LNCAP (cell line): ENCODE measurements at regions not wholly inside any gene's neighbourhood (a gene's known extent, or its start where the extent isn't known, plus 50 kb on each side); places are given as distances from the start of the nearest gene placed in this dataset.

Experiments used
- CTCF ChIP-seq: fragments of 450-650 bp; IDR thresholded peaks from 2 replicates; pipeline ENCODE4 v1.5.1; 2017; ENCODE audit warnings: mild to moderate bottlenecking

DNA sequence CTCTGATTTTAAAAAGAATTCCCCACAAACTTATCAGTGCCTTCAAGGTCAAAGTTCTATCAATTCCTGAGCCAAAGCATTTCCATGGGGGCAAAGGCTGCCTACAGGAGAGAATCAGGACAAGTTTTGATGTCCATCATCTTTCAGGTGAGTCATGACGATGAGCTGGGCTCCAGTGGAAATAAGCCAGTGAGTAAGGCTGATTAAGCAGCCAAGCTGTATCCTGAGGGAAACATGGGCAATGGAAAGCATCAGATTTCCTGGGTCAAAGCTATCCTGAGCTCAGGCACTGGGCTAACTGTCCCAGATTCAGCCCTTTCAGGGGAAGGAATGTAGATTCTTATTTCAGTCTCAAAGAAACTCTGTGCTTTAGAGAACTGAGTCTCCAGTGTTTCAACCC, 377.4 kb downstream of the CD109 start:
- TF ChIP-seq CTCF = no peak

DNA sequence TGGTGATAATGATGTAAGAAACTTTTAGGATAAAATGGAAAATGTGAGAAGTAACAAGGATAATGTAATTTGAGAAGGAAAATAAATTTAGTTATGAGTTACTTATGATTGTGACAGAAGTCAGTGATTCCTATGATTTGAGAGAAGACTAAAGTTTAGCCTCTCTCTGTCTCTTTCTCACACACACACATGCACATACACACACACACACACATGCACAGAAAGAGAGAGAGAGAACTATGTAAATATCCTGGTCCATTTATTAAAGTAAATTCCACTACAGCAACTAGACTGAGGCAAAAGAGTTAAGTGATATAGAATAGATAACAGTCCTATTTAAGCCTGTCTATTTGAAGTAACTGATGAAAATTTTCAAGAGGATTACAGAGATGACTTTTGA, 375.2 kb downstream of the CD109 start:
- TF ChIP-seq CTCF = no peak

- TF ChIP-seq CTCF = no peak
Observed at GRCh38 chr6:74070711-74071110, 374.7 kb downstream of the CD109 start.

DNA sequence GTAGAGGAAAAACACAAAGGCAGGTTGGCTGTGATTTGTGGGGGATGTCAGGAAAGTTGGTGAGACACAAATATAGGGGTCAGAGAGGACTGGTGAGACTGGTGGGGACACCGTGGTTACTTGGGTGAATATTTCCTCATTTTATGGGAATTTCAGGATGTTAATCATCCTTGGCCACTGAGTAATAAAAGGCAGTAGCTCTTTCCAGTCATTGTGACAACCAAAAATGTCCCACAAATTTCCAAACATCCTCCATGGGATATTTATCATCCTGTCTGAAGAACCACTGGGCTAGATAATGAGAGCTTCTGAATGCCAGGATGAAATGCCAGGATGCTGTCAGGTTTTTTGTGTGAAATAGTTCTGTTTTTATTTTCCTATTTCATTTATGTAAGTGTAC, 374.1 kb downstream of the CD109 start:
- TF ChIP-seq CTCF = no peak

- TF ChIP-seq CTCF = no peak
Observed at GRCh38 chr6:74069089-74069581, 373.1 kb downstream of the CD109 start.

- no peak for TF ChIP-seq CTCF
Observed at GRCh38 chr6:74066168-74066871, 370.3 kb downstream of the CD109 start.

DNA sequence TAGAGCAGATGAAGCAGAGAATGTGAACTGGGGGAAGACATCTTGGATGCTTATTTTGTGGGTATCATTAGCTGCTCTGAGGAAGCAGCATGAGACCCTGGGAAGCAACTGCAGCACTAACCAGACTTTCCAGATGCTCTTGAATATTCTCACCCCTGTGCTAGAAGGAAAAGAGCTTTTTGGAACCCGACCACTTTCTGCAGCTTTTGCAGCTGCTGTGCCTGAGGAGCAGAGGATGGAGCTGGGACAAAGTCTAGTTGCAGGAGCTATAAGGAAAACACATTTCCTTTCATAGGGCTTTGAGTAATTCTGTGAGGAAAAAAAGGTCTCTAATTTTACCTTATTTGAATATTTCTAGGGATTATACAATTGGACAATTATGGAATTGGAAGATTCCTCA, 369.7 kb downstream of the CD109 start:
- no peak for TF ChIP-seq CTCF

GRCh38 chr6:74063391-74063790, 367.4 kb downstream of the CD109 start:
- TF ChIP-seq CTCF = no peak
